HG03457 (cell line): ENCODE measurements at regions not wholly inside any gene's neighbourhood (a gene's known extent, or its start where the extent isn't known, plus 50 kb on each side); places are given as distances from the start of the nearest gene placed in this dataset.

Experiments used
- ATAC-seq: cut with Tn5 transposase; IDR thresholded peaks from one replicate; pipeline ENCODE4 v1.9.1; 2021; ENCODE audit warnings: moderate number of reproducible peaks; ENCODE audit not compliant: unreplicated experiment

DNA sequence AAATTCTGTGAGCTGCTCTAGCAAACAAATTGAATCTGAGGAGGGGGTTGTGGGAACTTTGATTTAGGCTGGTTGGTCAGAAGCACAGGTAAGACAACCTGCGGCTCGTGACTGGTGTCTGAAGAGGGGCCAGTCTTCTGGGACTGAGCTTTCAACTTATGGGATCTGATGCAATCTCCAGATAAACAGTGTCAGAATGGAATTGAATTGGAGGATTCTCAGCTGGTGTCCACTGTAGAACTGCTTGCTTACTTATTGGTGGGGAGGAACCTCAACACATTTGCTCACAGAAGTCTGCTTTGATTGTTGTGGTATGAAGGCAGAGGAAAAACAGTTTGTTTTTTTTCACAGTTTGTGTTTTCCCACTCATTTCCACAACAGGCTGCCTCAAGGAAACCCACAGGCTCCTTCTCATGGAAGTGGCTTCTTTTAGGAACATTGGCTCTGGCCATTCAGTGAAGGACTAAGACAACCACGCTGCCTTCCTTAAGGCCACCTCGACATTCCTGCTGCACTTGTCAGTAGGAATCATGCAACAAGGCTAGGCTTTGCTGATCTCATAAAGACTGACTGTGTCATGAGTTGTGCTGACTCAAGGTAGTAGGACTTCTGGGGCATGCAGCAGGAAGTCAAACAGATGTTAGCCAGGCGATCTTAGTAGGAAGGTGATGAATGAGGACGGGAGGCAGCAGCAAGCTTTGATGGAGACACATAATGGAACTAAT lies 104.7 kb downstream of the TSN start:
- ATAC-seq, result no peak

DNA sequence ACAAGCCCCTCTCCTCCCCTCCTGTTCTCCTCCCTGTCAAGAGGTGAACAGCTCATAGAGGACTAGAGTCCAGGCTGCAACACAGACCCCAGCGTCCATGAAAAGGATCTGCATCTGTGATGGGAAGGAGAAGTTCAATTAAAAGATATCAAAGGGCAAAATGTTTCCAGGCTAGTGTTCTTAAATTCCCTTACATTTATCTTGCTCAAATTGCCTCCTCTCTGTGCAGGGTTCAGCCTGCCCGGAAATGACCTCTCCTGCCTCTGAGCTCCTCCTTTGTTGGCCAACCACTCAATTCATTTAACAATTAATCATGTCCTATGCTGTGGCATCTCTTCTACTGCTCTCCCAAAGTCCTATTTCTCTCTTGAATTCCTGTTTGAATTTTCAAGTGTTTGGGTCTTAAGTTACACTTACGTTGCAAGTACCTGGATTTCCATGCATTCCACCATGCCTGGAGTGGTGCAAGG lies 105.3 kb downstream of the TSN start:
- no peak for ATAC-seq

- ATAC-seq, result no peak
Measured at GRCh38 chr2:121862286-121862685, 106.8 kb downstream of the TSN start.

GRCh38 chr2:121865914-121866313 lies 110.5 kb downstream of the TSN start:
- ATAC-seq, result no peak

GRCh38 chr2:121866789-121867188 lies 111.3 kb downstream of the TSN start:
- ATAC-seq, result no peak

- ATAC-seq, result no peak
Measured at GRCh38 chr2:121868652-121869051, 113.2 kb downstream of the TSN start.

DNA sequence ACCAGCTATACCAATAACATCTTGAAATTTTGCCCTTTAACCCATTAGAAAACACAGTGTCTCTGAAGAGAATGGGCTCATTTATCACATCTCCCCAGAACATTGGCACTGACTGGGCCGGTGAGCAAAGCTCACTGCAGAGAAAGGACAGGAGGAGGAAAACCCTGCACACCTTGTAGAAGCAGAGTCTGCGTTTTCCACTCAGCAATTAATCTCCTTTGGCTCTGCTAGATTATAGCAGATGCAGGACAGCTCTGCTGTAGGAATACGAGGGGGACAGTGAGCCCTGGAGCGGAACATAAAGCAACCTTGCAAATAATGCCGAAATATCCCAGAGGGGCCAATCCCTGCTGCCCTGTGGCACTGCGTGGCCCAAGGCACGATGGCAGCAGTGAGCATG lies 113.9 kb downstream of the TSN start:
- ATAC-seq, result no peak

- ATAC-seq, result no peak
Measured at GRCh38 chr2:121869873-121870272, 114.4 kb downstream of the TSN start.

DNA sequence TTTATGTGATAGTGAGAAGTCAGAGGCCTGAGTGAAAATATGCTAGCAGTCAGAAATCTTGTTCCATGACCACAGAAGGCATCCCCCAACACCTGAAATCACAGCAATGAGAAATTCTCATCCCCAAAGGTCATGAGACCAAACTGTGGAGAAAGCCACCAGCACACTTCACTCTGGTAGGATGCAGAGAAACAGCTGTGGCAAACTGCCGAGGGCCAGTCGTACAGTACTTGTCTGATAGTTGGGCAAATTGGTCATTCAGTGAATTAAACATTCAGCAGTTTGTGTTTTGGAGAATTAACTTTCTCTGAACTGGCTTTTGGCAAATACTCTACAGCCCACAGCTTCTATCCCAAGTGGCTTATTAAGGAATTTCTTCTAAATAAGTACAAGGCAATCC lies 117.2 kb downstream of the TSN start:
- ATAC-seq, result no peak

DNA sequence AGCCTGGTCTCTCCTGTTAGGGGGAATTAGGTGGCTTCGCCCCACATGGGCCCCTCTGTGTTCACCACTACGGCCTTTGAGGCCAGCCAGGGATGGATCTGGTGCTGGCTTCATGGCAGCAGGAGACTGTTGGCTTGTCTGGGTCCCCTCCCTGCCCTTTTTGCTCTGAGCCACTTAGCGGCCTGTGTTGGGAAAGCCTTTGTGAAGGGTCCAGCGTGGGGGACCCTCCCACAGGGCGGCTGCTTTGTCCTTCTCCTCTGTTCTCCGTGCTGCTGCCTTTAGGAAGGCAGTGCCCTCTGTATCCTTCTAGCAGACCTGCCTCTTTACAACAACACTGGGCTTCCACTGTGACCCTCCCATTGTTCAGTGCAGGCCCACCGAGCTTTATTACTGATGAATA lies 118.4 kb downstream of the TSN start:
- ATAC-seq, result no peak

GRCh38 chr2:121875585-121876185 lies 120.2 kb downstream of the TSN start:
- ATAC-seq, result no peak

- no peak for ATAC-seq
Measured at GRCh38 chr2:121877366-121877765, 121.9 kb downstream of the TSN start.

DNA sequence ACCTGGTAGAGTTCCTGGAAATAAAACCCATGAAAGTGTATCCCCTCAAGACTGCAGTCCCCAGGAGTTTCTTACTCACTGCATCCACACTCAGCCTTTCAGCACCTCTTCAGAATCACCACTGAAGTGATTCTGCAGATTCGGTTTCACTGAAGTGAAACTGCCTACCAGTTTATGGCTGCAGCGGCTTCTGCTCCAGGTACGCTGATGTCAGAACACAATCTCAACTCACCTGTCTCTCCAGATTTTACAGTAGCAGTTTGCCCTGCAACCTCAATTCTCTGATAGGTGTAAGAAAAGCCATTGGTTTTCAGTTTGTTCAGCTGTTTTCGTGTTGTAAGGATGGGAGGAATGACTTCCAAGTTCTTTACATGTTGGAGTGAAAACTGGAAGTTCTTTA lies 124.8 kb downstream of the TSN start:
- no peak for ATAC-seq

DNA sequence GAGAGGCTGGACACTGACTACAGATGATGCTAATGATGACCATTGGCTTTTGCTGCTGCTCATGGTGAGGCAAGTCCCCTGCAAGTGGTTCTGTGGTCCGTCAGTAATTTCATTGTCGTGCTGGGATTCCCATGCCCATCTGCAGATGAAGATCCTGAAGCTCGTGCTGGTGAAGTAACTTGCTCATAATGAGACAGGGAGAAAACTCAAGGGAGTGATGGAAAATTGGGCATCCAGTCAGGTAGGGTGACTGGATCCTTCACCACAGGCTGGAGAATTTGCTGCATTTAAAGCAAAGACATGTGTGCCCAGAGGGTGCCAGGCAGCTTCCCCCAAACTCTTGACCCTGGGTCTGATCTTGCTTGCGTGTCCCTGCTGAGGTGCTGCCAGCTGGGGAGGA lies 125.6 kb downstream of the TSN start:
- no peak for ATAC-seq

DNA sequence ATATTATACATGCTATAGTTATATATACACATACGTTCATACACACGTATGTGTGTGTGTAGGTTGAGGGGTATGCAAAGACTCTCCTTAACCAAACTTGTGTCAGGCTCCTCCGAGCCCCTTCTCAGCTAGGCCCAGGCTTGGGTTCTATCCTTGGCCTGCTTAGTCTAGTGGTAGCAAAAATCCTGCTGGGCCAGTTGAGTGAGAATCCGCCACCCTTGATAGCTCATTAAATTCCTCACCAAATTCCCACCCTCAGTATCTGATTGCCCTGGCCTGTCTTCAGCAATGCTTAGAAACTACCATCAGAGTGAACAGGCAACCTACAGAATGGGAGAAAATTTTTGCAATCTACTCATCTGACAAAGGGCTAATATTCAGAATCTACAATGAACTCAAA lies 126.5 kb downstream of the TSN start:
- ATAC-seq, result no peak

DNA sequence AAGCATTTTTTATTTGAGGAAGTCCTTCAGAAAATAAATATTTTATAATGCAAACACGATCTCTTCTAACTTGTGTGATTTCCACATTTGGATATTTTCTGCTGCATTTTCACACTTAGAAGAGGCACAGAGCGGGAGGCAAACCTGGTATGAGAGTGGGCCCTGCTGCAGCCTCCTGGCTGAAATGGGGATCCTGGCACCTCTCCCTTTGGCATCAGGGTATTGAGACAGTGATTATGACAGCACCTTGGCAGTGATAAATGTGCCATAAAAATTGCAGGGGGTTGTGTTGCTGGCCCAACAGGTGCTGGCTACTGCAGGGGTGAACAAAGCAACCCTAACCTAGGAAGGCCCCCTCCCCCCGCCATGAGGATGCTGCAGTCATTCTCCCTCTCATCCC lies 128.6 kb downstream of the TSN start:
- ATAC-seq, result no peak

- ATAC-seq, result no peak
Measured at GRCh38 chr2:121884511-121884921, 129.1 kb downstream of the TSN start.

DNA sequence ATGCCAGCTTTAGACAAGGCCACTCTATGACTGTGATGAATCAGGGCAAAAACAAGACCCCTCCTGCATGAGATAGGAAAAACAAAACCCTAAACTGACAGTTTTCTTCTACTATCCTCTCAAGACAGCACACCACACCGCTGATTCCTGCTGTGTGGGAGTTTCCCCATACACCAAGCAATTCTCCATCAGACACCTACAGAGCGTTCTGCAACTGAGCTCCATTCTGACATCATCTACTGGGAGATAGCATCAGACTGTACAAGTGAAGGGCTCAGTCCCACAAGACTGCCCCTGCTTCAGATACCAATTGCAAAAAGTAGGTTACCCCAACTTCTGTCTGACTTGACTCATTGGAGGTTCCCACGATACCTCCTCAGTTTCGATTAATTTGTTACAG lies 130.6 kb downstream of the TSN start:
- ATAC-seq, result no peak

DNA sequence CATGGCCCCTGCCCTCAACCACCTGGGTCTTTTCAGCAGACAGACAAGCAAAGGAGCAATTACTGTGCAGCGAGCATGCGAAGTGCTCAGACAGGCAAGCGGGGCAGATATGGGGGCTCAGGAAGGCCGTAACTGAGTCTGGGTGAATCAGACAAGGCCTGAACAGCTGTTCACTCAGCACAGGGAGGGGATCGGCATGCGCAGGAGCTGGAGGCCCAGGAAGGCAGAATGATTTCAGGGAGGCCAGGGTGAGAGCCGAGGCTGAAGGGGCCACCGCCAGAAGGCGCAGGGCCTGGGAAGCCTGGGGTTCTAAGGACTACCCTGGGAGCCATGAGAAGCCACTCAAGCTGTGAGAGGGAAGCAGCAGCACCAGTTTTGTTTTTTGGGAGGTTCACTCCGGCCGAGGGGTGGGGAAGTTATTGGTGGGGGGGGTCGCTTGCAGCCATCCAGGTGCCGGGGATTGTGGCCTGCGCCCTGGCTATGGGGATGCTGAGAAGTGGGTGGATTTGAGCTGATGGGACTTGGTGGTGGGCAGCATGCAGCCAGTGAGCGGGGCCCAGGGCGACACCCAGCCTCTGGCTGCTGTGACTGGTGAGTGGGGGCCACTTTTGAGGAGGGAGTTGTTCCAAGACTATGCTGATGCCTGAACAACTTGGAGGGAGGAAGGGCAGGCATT lies 132.2 kb downstream of the TSN start:
- ATAC-seq, result peak; percentile 19

- peak; percentile 80 for ATAC-seq
Measured at GRCh38 chr2:121888189-121888557, 132.7 kb downstream of the TSN start.

DNA sequence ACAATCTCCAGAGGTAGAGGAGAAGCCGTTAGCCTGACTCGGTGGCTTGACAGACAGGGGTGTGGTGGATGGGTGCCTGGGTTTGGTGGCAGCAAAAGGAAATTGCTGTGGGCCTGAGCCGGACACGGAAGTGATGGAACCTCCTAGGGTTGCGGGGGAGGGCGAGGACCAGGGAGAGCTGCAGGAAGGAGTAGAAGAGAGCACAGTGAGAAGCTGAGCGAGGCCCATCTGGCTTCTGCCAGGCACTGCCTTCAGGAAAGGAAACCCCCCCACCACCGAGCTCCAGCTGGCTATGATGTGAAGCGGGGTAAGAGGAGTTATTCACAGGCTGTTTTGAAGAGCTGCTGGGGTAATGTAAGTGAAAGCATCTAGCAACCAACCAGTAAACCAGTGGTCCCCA lies 134.6 kb downstream of the TSN start:
- no peak for ATAC-seq
